GM19372 (cell line): ENCODE measurements at regions not wholly inside any gene's neighbourhood (a gene's known extent, or its start where the extent isn't known, plus 50 kb on each side); places are given as distances from the start of the nearest gene placed in this dataset.

Source experiments
- ATAC-seq: cut with Tn5 transposase; IDR thresholded peaks from one replicate; pipeline ENCODE4 v1.9.1; 2021; ENCODE audit warnings: mild to moderate bottlenecking, low read depth, moderate library complexity; ENCODE audit not compliant: unreplicated experiment

DNA sequence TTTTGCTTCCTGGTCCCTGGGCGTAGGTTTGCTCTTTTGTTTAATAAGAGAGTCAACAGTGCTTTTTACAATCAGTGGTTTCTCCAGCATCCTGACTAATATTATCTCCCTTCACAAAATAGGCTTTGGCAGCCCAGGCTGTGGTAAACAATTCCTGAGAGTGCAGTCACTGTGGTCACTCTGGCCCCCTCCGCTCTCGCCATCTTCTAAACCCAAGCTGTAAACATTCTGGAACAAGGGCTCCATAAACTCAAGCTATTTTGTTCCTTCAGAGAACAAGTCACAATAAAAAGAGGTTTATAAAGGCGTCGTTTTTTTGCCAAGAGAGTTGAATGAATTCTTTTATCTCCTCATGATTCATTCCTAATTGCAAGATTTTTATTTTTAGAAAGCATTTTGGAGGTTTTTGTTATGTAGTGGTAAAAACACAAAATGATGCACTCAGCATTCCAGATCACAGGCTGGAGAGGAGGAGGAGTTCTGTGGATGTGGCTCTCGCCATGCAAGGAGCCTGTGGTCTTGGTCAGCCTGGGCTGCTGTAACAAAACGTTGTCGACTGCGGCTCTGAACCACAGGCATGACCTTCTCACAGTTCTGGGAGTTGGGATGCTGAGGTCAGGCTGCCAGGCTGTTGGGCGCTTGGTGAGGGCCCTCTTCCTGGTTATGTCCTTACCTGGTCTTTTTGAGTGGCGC lies 486.4 kb upstream of the FAT1 start:
- no peak for ATAC-seq

DNA sequence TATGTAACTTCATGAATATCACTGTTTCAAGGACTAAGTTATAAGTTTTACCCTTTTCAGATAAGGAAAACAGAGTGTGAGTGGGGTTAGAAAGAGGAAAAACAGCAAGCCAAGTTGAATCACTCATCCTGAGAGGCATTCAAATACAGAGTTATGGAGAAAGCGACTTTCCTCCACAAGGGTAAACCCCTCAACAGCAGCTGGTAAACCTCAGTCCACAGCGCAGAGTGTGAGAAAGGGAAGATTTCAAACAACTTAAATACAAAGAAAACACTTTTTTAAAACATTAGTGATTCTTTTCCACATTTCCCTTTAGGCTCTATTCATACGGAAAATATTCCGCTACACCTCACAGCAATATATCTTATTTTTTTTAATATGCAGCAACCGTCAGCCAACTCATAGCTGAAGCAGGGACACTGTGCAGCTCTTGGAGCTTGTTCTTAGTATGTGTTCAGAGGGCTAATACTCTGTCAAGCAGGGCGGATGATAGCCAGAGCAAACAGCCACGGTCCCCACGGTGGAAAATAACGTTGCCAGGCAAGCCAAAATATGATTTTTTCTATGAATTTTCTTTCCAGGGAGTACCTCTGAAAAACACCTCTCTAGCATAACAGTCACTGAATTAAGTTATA lies 488.9 kb upstream of the FAT1 start:
- ATAC-seq = no peak

DNA sequence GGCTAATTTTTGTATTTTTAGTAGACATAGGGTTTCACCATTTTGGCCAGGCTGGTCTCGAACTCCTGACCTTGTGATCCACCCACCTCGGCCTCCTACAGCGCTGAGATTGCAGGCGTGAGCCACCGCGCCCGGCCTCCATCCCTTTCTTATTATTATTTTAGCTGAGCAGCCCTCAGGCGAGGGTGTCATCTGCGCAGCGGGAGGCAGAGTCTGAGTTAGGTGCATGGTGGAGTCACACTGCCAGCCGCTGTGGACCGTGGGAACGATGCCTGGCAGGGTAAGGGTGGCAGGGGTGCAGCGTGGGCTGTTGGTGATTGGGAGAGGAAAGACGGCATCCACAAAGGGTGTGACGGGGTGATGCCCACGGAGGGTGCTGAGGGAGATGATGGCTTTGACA lies 491.8 kb upstream of the FAT1 start:
- ATAC-seq = no peak

DNA sequence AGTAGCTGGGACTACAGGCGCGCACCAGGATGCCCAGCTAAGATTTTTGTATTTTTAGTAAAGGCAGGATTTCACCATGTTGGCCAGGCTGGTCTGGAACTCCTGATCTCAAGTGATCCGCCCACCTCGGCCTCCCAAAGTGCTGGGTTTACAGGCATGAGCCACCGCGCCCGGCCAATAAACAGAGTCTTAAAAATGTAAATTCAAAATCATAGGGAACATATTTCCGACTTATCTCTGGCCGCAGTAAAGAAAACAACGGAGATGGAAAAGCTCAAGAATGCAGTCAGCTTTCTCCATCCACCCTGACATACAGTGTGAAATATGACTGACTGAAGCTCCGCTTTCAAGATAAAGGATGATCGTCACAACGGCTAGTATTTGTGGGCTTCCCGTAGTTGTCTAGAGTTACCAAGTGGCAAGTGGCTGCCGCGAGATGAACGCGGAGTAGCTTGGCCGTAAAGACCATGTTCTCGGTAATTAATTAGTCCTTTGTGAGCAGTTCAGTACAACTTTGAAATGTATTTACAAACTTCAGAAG lies 495.1 kb upstream of the FAT1 start:
- no peak for ATAC-seq

DNA sequence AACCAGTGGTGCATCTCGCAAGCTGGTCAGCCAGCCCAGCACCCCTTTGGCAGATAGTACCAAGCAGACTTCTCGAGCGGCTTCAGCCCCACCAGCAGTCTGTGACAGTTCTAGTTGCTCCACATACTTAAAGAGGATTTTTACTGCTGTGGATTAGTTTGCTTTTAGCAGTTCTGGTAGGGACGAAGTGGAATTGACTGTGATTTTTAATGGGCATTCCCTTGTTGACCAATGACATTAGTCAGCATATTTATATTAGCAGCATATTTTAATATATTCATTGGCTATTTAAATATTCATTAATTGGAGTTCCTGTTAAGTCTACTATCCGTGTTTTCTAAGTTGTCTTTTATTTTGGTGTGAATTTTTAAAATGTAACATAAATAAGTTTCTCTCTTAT lies 500.9 kb upstream of the FAT1 start:
- no peak for ATAC-seq

DNA sequence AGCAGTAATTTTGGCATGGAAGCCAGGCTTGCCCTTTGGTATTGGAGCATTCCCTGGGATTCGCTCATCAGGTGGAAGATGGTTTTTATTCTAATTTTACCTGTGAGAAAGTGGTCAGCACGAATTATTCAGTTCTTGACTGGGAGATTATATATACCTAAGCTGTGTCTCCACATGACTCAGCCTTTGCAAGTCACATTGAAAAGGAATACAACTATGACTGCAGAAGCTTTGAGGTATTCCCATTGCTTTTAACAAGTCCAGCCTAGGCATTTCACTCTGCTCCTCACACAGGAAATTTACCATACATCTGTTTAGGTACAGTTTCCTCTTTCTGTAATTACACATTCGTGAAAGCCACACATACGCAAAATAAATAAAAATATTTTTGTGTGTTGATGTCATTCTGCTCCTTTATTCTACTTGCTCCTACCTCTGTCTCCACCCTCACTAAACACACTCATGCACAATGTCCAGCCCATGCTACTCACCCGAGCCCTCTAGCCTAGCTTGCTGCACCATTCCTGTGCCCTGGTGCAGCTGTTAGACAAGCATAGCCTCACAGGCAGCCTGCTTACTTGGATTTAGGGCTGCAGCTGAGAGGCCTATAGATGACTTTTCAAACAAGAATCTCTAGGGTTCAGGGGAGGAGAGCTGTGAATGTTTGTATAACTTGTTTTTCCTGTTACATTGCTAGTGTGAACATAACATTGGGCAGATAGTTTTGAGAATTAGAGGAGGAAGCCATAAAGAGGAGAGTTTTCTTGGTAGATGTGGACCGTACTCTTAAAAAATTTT lies 504.4 kb upstream of the FAT1 start:
- no peak for ATAC-seq

DNA sequence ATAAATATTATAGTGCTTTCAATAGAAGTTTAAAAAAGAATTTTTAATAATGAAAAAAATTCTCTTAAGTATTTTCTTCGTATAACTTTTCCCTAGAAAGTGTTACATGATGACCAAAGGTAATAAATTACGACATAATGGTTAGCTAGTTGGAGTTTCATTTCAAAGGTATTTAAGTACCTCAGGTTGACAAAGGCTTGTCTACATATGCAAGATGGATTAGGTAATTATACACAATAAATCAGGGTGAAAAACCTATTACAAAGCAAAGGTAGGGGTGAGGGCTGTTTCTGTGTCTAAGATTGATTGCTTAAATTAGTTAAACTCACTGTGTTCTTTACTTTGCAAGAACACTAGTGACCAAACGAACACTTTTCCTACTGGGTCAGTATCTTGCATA lies 508.5 kb upstream of the FAT1 start:
- ATAC-seq = no peak

DNA sequence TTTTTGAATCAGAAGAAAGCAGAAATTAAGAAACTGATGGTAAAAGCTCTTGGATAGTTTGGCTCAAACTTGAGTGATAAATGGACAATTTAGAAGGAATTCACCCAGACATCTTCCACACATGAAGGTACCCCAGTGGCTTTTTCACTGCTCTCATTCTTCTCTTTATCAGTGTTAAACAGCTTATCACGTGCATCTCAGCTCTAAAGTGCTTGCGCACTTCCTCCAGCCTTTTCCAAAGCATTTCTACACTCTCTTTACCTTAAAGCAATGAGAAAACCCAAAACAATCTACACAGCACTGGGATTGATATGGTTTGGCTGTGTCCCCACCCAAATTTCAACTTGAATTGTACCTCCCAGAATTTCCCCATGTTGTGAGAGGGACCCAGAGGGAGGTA lies 509.1 kb upstream of the FAT1 start:
- ATAC-seq = no peak

DNA sequence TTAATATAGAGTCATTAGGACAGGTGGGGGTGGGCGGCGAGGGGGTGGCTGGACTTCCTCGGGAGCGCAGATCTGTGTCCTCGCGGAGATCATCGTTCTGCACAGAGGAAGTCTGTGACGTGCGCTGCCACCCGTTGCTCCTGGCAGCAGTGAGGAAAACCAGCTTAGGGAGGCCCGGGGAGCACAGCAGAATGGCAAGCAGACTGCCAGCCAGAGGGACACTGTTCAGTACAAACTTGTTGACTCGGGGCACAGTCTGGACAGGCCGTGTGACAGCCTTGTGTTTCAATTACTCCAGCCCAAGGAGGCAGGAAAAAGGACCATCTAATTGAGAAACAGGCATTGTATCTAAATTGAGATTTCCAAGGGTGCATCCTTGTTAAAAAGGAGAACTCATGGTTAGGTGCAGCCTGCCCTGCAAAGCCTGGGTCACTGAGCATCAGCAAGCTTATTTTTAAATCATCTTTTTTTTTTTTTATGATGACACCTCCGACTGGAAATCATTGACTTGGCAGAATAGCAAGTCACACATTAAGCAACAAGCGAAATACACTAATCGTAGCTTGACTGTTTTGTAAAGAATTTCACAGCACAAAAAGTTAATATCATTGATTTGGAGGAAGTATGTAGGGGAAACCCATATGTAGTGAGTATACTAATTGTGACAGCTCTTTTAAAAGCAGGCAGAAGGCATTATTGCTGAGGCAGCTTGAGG lies 512.0 kb upstream of the FAT1 start:
- no peak for ATAC-seq

DNA sequence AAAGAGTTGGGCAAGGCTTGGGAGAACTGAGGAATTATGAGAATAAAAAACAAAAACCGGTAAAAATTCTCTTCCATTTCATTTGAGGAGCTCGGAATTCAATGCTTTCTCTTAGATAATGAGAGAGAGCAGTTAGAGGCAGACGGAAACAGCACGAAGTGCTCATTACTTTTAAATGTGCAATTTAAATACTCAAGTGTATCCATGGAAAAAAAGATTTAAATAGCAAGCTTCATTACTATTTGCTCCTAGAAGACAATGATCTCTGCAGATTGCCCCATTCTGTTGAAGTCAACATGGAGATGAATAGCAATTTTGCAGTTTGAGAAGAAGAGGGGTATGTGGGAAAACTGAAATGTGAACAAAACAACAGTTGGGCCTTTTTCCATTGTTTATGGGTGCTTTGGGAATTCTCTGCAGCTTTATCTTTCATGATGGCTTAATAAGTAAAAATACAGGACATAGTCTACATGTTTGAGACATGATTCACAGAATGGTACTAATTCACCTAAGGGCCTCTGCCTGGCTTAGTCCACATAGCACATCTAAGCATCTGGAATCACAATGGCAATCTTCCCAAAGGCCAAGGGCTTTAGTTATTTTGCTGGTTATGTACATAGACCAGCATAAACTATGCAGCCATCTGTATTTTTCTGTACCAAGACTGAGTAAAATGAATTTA lies 512.7 kb upstream of the FAT1 start:
- ATAC-seq = no peak

DNA sequence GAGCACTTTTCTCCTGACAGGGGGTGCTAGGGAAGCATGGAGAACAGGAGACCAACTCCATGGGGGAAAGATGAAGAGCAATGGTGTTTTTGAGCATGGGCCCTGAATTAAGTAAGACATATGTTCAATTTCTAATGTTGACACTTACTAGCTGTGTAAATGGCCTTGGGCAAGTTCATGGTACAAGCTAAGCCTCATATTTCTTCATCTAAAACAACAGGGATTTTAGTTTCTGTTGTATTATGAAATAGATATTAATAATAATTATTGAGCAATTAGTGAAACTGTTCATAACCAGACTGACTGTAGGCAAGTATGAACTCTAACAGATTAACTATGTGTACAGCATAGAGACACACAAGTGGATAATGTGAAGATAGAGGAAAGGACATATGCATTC lies 515.0 kb upstream of the FAT1 start:
- ATAC-seq = no peak

DNA sequence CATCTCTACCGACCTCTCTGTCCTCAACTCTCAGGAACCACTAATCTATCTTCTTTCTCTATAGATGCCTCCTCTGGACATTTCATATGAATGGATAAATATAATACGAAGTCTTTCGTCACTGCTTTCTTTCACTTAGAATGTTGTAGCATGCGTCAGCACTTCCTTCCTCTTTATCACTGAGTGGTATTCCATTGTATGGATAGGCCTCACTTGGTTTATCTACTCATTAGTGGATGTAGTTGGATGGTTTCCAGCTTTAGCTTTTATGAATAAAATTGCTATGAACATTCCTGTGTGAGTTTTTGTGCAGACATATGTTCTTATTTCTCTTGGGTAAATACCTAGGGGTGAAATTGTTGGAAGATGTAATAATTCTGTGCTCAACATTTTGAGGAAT lies 528.2 kb upstream of the FAT1 start:
- no peak for ATAC-seq

DNA sequence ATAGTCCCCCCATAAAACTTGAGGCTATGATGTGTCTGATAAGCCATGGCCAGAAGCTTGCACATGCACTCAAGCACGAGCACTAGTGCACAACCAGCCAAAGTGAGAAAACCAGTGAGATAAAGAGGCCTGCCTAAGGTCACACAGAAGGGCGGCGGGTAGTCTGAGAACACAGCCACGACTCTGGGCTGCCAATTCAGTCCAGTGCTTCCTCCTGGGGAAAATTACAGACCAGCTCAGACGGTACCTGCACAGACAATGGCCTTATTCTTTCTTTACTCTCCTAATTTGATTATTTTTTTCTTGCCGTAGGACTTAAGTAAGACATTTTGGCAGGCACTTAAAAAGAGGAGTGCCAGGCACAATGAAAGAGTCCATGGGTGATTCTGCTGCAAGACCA lies 533.2 kb upstream of the FAT1 start:
- ATAC-seq = no peak

DNA sequence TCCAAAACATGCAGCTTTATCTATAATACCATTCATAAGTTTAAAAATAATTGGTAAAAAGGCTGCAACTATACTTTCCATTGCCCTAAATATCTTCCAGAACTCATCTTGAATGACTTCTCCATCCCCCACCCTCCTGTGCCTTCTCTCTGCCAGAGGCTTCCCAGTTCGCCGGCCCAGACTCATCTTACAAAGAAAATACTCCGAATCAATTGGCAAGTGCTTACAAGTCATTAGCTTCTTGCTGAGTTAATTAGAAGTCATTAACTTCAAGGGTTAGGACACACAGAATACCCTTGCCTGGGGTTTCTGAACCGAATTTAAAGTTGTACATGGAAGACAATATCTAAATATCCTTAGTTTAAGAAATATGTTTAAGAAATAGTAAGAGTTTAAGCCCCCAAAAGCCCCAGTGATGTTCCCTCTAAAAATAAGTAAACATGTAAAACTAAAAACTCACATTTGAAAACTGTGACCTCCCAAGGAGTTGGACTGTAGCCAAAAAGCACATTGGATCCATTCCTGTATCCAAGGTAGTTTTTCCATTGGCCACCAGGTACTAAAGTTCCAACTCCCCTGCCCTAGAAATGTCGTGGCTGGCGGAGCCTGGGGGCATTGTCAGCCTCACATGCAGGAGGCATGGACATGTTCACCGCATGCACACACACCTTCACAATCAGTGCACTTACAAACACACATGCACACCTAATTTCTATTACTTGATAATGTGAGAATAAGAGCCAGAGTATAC lies 535.2 kb upstream of the FAT1 start:
- no peak for ATAC-seq

DNA sequence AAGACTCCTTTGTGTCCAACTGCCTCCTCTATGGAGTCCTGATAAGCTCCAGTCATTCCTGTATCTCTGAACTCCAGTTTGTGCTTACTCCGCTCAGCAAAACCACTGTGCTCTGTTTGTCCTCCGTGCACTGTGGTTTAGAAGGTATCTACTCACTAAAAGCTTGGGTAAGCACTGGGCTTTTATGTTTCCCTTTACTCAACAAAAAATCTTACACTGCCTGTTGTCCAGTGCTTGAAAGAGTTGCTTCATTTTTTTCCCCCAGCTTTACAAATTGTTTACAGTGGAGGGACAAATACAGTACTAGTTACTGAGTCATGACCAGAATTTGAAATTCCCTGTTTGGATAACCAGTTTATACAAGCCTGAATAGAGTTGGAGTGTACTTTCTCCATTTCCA lies 545.3 kb upstream of the FAT1 start:
- ATAC-seq = no peak

DNA sequence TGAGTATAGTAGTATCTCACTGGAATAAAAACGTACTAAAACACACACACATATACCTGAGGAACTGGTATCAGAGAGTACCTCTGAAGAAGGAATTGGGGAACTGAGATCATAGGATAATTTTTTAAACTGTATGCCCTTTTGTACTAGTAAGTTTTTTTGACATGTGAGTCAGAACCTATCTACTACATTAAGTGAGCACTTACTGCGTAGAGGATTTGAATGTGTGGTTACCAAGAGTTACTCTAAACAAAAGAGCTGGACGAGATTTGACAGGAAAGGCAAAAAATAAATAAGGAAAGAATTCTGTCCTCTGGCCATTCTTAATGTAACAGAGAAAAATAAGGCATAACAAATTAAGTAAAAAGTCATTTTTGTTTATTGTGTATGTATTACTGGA lies 546.5 kb upstream of the FAT1 start:
- no peak for ATAC-seq

DNA sequence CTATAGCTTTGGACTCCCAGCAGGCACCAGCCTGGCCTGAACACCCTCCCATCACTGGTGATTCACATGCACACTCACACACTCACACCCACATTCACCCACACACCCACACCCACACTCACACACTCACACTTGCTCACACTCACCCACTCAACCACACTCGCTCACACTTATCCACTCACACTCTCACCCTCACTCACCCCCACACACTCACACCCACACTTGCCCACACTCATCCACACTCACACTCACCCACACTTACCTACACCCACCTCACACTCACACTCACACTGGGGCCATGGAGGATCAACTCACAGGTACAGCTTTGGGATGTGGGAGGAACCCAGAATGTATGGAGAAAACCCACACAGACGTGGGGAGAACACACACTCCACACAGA lies 548.2 kb upstream of the FAT1 start:
- no peak for ATAC-seq

DNA sequence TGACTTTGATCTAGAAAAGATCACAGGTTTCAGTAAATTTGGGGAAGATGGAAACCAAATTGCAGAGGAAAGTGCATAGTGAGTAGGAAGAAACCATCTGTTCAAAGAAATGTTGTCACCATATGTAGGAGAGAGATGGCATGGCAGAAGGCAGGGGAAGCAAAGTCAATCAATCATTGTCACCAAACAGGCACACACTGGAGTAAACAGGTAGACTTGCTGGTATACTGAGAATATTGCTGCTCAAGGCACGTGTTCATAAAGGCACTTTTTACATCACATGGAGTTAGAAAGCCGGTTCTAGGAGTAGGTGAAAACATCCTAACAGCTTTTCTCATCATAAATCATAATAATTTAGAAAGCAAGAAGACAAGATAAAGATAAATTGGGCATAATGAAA lies 550.5 kb upstream of the FAT1 start:
- ATAC-seq = no peak

DNA sequence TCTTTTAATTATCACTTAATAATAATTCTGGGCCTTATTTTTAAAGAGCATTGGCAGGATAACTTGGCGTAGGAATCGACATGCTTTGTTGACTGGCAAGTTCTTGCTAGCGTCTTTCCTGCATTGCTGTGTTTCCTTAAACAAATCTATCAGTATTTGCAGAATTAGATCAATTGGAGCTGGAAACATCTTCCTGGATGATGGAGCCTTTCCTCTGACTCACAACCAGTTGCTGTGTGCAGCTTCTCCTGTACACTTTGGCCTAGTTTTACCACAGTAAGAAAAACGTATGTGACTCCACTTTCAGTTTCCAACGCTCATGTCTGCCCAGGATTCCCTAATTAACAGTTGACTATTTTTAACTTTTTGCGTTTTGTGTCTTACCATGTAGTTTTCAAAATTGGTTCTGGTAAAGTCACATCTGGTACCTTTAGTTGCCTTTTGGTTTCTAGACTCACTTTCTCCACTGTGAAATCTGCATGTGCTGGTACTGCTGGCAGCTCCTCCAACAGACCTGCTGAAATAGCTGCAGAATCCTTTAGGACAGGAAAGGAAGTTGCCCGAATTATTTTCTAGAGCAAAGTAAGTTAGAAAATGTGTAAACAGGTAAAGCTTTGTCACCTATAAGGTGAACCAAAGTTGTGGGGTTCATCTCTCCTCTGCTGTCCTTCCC lies 553.2 kb upstream of the FAT1 start:
- ATAC-seq = no peak
